Erythroblast (primary cell): ENCODE measurements at regions not wholly inside any gene's neighbourhood (a gene's known extent, or its start where the extent isn't known, plus 50 kb on each side); places are given as distances from the start of the nearest gene placed in this dataset.
"Not testable (repeated sequence)": the region's sequence is repeated elsewhere in the genome, so short reads cannot be mapped to it uniquely, and the experiment has no call there.

Experiments used
- DNase-seq, 2 experiments: peaks; one replicate each; lab custom pipeline; 2025; lab: John Stamatoyannopoulos, UW
- GATA1 ChIP-seq: IDR thresholded peaks from 2 replicates; pipeline ENCODE4 v1.6.1; 2011; ENCODE audit warnings: low read depth, mild to moderate bottlenecking, control low read depth, low read length, moderate library complexity
- POLR2A ChIP-seq: IDR thresholded peaks from 2 replicates; pipeline ENCODE4 v1.6.1; 2011; ENCODE audit warnings: mild to moderate bottlenecking, low read length

GRCh38 chr1:104163912-104164476 lies 414.3 kb downstream of the AMY1C start:
- no peak for DNase-seq
- no peak for TF ChIP-seq GATA1
- TF ChIP-seq POLR2A = no peak

DNA sequence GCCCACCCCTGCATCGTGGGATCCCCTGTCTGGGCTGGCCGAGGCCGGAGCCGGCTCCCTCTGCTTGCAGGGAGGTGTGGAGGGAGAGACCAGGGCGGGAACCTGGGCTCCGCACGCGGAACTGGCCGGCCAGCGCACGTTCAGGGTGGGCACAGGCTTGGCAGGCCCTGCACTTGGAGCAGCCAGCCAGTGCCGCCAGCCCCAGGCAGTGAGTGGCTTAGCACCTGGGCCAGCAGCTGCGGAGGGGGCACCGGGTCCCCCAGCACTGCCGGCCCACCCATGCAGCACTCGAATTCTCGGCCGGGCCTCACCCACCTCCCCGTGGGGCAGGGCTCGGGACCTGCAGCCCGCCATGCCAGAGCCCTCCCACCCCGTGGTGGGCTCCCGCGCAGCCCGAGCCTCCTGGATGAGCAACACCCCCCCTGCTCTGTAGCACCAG lies 422.6 kb downstream of the AMY1C start:
- no peak for TF ChIP-seq POLR2A
- TF ChIP-seq GATA1 = no peak

DNA sequence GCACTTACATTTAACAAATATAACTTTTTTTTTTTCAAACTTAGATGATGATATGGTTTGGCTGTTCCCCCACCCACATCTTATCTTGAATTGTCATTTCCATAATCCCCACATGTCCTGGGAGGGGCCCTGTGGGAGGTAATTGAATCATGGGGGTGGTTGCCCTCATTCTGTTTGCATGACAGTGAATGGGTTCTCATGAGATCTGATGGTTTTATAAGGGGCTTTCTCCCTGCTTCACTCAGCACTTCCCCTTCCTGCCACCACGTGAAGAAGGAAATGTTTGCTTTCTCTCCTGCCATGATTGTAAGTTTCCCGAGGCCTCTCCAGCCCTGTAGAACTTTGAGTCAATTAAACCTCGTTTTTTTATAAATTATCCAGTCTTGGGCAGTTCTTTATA lies 432.6 kb downstream of the AMY1C start:
- no peak for DNase-seq
- TF ChIP-seq GATA1 (no peak), POLR2A (no peak)

More for the DNA sequence above, 422.6 kb downstream of the AMY1C start:
- DNase-seq = no peak

DNA sequence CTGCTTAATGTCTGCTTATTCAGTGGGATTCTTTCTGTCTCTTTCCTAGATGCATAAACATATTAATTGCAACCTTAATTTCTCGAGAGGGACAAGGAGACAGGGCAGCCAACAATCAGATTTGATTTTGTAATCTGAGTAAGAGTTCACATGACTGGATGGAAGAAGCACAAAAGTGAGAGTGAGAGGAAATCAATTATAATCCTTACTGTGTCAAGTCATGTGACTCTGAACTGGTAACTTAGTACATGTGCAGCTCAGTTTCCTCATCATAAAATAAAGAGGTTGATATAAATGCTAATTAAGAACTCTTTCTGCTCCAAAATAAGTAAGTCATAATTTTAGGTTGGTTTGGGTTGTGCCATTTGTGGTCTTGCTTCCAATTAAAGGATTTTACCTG lies 439.5 kb downstream of the AMY1C start:
- TF ChIP-seq POLR2A (no peak), GATA1 (no peak)
- DNase-seq = no peak

DNA sequence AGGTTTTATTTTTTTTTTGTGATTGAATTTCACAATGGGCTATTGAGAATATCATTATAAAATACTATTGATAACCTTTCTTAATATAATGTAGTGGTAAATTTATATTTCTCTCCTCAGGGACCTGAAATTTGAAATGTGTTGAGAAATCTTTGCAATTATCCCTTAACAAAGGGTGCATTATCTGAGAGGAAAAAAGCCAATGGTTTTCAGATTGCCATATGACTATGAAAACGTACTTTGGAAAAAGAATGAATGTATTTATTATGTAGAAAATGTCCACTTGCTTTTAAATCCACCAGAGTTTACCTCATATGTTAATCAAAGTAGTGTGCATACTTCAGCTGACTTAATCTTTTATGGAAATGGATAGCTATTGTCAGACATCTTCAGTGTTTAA lies 441.1 kb downstream of the AMY1C start:
- TF ChIP-seq GATA1 = no peak
- TF ChIP-seq POLR2A = no peak

DNA sequence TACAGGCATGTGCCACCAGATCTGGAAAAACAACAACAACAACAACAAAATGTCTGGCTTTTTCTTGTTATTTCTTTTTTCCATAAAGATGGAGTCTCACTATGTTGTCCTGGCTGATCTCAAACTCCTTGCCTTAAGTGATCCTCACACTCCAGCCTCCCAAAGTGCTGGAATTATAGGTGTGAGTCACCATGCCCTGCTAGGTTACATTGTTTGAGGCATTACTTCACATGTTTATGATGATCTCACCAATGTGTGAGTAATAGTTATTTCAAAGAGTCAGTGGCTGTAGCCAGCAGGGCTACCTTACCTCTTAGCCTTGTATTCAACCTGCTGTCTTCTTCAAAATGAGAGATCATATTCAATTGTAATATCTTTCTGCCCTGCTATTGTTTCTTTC lies 445.7 kb downstream of the AMY1C start:
- DNase-seq = no peak
- TF ChIP-seq POLR2A = no peak
- TF ChIP-seq GATA1 = no peak

More for the DNA sequence above, 441.1 kb downstream of the AMY1C start:
- no peak for DNase-seq

GRCh38 chr1:104196136-104196535 lies 446.4 kb downstream of the AMY1C start:
- DNase-seq = no peak
- TF ChIP-seq POLR2A (no peak), GATA1 (no peak)

DNA sequence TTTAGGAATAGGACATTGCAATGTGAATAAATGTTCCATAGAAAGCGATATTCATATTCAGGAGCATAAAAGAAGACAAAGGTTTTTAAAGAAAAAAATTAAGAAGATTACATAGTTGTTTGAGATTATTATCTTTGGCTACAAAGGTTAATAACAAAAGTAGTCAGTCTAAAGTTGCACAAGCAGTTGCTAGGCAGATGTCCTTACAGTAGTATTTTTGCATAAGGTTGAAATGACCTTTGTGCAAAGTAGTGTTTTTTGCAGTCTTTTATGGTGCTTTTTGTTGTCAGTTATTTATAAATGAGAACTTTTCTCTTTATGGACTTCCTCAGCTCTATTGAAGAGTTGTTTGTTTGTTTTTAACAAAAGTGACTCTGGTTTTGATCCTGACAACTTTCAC lies 447.8 kb downstream of the AMY1C start:
- no peak for TF ChIP-seq POLR2A
- TF ChIP-seq GATA1 = no peak
- DNase-seq = no peak

DNA sequence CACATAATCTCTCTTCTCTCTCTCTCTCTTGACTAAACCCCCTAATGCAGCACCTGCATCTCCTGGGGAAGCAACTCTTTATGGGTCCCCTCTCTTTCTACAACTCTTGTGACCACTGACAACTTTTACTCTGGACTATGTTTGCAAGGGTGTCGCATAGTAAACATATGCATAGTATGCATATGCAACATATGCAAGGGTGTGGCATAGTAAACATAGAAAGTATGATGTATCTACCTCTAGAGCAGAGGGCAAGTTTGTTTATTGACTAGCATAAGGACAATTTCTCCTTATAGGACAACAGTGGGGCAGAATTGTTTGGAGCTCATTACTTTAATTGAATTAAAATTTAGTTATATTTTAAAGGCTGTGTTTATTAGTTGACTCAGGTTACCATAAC lies 462.5 kb downstream of the AMY1C start:
- no peak for TF ChIP-seq POLR2A
- no peak for TF ChIP-seq GATA1
- DNase-seq = no peak

- not testable (repeated sequence) for DNase-seq
These were observed 467.8 kb downstream of the AMY1C start for GRCh38 chr1:104217395-104217986.

- no peak for DNase-seq
- TF ChIP-seq POLR2A = no peak
- TF ChIP-seq GATA1 = no peak
These were observed 480.2 kb downstream of the AMY1C start for GRCh38 chr1:104229860-104230259.

- no peak for TF ChIP-seq GATA1
- TF ChIP-seq POLR2A = no peak
- no peak for DNase-seq
These were observed 482.0 kb downstream of the AMY1C start for GRCh38 chr1:104231676-104232075.

DNA sequence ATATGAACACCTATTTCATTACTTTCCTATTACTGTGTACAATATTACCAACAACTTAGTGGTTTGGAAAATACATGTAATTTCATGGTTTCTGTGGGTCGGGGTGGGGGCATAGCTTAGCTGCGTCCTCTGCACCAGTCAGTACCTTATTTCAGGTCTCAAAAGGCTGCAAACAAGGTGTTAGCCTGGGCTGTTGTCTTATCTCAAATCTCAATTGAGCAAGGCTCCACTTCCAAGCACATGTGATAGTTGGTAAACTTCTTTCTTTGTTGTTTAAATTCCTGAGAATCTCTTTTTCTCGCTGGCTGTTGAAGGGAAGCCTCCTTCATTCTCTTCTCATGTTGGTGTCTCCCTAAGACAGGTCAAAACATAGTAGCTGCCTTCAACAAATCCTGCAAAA lies 485.4 kb downstream of the AMY1C start:
- no peak for DNase-seq
- TF ChIP-seq GATA1 (no peak), POLR2A (no peak)

DNA sequence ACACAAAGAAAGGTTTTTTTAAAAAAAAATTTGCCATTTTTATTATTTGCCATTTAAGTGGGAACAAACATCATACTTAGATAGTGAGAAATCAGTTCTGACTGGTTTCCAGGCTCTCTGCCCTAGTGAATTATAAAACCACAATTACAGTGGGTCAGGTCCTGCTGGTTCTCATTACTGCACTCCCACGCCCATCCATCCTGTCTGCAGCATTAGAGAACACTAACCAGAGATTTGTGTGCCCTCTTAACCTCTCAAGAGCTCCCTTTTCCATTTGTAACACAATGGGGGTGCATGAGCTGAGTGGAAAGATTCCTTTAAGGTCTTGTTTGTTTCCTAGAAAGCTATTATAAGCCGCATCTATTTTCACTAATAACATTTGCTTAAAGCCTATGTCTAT lies 489.3 kb downstream of the AMY1C start:
- no peak for DNase-seq
- TF ChIP-seq POLR2A (no peak), GATA1 (no peak)

DNA sequence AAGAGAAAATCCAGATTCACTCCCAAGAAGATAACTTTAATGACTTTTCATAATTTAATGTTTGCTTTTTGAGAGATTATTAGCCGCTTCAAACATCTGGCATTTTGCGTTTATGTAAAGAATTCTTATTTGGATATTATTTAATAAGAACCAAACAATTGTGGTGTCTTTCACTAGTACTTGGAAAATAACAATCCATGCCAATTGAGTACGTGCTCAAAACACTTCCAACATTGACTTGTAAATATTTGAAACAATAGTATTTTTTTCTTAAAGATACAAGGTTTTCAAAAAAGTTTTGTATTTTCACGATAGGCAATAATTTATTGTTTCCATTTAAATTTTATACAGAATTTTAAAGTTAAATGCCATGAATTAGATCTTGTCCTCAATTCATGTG lies 498.7 kb downstream of the AMY1C start:
- TF ChIP-seq GATA1 (no peak), POLR2A (no peak)

More for the DNA sequence above, 498.7 kb downstream of the AMY1C start:
- DNase-seq = no peak
